Left forelimb (tissue), 1 donor: ENCODE measurements at regions not wholly inside any gene's neighbourhood (a gene's known extent, or its start where the extent isn't known, plus 50 kb on each side); places are given as distances from the start of the nearest gene placed in this dataset.

Experiments used
- DNase-seq: peaks from one replicate; pipeline ENCODE4 v3.0.0-alpha.2; 2018; ENCODE audit warnings: low spot score

DNA sequence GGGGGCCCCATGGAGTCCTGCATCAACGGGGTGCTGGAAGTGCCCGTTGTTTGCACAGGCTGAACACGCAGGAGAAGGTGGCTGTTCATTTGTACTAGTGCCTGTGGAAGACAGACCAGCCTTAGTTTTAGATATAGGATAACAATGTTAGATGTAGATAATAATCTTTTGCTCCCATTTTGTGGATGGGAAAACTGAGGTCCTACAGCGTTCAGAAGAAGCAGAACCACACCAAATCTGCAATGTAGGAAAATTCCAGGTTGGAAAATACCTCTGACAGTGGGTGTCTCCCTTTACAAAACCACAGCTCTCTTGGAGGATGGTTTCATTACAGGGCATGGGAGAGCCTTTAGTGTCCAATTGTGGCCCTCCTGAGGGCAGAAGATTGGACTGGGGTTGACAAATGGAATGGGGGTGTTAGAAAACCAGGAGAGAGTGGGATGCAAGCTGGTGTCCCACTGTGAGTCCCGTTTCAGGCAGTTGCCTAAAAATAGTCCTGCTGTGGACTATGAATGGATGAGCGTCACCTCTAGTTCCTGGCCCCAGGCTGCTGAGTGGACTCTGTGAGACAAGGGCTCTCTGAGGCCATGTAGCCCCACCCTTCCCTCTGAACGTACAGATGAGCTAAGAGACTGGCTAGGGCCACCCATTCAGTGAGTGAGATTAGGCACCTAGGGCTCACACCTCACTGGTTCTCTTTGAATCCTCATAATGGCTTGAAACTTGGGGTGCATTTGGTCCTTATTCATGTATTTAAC, 508.8 kb downstream of the MN1 start:
- DNase-seq, result no peak

DNA sequence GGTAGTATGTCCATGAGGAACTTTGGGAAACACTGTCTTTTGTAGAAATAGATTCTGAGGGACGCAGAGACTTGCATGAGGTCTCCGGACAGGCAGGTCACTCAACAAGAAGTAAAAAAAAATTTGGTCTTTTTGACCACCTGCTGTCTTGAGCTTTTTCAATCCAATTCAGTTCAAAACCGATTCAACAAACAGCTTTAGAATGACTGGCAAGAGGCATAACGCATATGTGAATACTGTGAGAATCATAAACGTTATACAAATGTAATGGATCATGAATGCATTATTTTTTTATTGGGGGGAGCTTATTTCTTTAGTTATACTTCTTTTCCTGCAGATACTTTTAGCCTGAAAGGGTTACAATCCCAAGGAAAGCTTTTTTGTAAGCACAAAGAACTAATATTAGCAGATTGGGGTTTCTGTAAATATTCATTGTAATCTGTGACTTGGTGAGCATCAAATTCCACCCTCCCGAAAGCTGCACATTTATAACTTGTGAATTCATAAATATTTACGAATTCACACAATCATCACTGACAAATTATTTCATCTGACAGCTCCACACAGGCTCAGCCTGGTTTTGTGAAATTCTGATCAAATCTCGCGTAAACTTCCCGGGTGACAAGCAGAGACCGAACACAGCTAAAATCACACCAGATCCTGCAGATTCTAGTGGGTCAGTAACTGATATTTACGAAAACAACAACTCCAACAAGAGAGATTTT, 507.7 kb downstream of the MN1 start:
- no peak for DNase-seq

DNA sequence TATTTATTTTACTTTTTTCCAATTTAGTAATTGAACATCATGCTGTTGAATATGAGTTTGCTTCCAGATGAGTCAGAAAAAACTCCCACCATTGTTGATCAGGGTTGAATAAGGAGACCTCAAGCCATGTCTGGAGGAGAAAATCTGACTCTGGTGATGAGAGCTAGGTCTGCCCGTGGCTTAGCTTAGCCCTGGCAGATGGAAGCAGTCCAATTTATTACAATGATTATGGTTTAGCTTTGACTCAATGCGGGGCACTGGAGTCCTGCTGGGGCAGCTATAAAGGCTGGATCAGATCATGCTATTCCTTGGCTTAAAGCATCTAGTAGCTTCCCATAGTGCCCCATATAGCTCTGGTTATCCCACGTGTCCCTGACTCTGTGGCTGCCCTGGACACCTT, 506.5 kb downstream of the MN1 start:
- DNase-seq, result no peak

DNA sequence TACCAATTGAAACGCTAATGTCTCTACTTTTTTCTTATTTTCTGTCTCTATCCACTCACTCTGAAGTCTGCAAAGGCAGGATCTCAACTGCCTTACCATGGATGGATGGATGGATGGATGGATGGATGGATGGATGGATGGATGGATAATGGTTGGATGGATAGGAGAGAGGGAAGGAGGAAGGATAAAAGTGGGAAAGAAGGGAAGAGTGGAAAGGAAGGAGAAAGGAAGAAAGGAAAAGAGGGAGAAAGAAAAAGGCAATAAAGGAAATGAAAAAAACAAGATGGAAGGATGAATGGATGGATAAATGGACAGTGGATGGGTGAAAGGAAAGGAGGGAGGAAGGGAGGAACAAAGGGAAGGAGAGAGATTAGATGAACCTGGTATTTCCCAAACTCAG, 506.0 kb downstream of the MN1 start:
- DNase-seq, result no peak

DNA sequence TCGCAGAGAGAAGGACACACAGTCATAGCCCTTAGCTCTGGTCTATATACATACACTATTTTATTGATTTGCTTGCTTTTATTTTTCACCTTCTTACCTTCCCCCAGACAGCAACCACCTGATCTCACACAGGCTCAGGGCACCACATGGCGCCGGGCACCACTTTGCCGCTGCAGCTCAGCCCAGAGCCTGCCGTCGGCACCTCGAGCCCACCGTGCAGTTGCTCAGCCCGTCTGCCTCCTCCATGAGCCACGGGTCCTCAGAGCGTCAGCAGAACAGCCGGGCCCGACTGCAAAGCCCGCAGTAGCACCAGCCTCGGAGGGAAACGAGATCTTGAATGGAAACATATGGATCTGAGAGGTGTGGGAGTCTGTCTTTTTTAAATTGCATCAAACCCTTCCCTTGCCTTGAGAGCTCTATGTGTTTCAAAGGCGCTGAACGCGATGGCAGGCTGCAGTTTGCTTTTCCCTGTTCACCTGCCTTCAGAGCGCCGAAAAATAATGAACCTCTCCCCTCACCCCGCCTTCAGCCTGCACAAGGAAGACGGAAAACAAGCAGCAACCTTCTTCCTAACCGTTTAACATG, 505.4 kb downstream of the MN1 start:
- DNase-seq, result no peak

DNA sequence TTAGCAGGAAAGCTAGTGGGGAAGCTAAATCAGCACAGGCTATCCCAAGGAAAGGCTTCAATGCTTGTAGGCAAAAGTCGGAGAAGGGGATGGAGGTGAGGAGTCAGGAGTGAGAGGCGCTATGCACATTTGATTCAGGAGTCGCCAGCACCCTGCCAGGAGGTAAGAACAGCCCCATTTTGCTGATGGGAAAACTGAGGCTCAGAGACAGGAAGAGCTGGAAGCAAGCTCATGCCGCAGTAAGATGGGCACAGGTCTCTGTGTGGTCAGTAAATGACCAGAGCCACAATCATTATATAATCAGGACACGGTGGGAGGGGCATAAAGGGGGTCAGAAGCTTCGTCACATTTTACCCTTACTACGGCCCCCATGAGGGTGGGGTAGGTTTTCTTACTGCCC, 504.4 kb downstream of the MN1 start:
- DNase-seq, result no peak

DNA sequence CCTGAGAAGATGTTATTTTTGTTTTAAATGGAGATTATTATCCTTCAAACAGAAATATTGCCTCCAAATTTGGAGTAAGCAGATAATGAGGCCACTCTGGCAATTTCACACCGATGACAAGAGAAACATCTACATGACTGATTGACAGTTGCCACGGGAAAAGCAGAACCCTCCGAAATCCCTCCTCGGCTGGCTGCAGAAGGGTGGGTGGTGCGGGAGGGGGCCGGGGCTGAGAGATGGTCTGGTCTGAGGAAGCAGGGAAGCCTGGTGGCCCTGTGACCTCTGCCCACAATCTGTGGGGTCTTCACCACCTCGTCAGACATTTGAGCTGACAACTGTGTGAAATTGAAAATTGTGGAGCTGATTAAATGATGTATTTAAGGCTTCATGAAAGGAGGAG, 503.2 kb downstream of the MN1 start:
- DNase-seq, result no peak

DNA sequence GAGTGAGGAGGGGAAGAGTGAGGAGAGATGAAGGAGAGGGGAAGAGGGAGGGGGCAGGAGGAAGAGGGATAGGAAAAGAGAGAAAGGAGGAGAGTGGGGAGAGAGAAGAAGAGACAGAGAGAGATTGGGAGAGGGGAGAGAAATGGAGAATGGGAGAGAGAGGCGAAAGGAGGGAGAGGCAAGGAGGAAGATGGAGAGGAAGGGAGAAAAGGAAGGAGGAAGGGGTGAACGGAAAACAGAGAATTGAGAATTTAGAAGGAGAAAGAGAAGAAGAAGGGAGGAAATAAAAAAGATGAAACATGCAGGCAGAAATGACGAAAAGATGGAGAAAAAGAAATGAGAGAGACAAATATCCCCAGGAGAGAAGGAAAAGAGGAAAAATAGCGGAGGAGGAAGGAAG, 502.8 kb downstream of the MN1 start:
- no peak for DNase-seq

DNA sequence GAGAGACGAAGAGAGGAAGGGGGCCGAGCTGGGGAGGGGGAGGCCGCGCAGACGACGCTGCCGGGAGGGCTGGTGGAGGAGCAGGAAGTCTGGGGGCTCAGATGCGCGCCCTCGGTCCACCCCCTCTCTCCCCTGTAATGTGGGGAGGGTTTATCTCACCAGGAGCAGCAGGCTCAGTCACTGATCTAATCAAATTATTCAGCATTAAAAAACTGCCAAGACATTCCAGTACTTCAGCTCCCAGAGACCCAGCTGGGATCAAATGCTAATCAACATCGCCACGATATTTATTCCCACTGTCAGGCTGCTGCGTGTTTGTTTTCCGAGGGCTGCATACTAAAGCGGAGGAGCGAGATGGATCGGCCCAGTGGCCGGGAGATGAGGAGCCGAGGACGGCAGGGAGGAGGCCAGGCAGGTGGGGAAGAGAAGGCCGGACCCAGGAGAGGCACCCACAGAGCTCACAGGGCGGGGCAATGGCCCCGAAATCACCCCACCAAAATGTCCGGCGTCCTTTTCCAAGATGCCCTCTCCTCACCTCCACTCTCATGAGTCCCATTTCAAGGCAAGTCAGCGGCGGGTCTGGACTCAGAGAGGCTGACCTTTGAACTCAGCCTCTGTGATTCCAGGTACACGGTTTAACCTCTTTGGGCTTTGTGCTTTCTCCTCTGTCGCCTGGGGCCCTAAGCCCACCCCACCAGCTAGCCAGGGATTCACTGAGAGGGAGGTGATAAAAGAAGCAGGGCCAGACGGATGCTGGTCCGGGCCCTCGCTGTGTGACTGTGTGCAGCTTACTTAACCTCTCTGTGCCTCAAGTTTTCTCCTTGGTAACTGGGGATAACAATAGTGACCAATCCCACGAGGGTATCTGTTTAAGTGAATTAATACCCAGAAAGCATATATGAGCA, 502.1 kb downstream of the MN1 start:
- no peak for DNase-seq

DNA sequence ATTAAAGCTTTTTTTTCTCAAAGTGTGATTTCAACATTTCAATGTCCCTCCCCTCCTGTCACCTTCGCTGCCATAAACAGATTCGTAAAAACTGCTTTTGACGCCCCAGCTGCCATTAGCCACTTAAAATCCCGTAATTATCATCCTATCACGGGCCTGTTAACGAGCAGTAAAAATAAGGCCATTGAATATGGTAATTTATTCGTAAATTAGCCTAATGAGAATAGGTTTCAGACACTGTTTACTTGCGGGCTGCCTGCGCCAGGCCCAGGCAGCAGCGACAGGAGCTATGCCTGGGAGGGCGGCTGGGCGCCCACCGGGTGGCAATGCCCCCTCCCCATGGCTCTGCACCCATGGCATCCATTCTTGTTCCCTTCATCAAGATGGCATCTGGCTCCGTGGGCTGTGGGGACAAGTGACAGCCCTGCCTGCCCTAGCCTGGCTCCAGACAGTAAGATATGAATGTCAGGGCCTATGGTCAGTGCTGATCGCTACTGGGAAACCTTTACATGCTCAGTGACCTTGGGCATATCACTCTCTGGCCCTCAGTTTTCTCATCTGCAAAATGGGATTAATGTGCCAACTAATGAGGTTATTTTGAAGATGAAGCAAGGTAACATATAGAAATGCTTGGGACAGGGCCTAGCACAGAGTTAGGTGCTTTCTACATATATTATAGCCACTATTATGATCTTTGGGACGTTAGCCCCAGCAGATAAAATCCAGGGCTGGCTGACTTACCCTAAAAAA, 500.8 kb downstream of the MN1 start:
- DNase-seq, result no peak

DNA sequence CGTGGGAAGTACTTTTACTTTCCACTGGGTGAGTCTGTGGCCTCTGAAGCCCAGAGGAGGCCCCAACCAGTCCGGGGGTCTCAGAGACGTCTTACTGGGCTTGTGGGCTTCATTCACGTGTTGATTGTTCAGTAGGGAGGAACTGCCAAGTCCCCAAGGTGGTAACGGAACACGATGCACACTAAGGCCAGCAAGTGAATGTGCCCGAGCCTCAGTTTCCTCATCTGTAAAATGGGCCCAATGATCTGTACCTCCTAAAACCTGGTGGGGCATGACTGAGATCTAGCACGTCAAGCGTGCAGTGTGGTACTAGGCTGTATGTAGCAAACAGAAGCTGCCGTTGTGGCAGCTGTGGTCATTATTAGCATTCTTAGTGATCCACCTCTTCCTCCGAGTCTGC, 499.1 kb downstream of the MN1 start:
- no peak for DNase-seq

DNA sequence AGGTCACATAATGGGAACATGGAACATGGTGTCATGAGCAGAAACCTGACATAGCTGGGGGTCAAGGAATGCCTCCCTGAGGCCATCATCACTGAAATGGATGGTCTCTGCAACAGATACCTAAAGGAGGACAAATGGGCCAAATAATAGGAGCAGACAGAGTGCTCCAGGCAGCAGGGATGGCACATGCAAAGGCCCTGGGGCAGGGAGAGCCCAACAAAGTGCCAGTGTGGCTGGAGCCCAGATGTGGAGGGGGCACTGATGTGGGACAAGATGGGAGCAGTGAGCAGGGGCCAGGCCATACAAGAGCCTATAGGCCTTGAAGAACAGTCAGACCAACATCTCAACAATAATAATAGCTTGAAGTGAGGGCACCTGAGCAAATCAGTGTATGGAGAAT, 497.8 kb downstream of the MN1 start:
- DNase-seq, result no peak

DNA sequence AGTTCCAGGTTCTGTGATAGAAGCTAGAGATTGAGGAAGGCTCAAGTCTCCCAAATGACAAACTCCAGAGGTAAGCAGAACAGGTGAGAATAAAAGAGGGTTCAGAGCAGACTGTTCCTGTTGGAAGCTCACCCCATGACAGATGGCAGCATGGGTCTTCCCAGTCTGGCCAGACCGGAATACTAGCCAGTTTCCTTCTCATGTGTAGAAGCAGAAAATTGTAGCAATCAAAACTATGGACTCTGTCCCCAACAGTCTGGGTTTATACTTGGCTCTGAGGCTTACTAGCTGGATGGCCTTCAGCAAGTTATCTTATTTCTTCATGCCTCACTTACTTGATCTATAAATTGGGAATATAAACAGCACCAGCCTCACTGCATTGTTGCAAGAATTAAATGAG, 494.8 kb downstream of the MN1 start:
- no peak for DNase-seq

DNA sequence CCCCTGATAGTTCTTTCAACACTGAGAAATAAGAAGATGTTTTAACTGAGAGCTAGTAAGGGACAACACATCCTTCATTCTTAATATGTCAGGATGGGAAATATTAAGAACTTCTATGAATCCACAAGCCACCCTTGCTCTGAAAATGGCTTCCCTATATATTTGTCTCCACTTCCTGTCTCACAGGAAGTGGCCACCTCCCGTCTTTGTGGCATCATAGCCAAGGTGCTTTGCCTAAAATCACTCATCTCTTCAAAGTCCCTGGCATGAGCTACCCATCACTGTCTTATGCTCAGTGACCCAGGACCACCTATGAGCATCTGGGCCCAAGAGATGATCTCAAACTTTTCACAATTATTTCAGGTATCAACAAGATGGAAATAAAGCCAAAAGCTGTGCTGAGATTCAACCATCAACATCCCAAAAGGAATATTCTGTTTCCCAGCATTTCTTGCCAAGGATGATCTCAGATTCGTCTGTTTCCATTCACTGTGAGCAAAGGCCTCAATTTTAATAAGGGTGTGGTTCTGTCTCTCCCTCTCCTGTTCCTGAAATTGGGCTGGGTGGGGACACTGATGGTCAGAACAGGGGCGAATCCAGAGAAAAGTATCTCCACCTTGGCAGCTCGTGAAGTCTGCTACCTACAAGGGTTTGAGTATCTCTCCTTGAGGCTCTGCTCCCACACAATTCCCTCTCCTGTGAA, 493.9 kb downstream of the MN1 start:
- no peak for DNase-seq

DNA sequence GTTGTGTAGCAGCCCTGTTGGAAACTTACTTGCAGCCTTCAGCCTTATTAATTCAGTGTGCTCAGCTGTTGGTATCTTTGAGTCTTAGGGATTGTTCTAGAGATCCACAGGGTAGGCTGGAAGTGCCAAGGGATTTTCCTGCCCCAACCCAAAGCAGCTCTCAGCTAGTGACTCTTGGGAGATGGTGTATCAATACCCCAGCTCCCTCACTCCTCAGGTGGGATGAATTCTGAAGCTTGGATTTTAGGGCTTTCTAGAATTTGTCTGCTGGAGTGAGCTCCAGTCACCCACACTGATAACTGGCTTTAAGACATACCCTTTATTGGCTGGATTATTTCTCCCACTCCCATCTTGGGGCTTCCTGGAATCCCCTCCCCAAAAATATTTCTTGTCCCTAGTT, 493.0 kb downstream of the MN1 start:
- DNase-seq, result no peak

DNA sequence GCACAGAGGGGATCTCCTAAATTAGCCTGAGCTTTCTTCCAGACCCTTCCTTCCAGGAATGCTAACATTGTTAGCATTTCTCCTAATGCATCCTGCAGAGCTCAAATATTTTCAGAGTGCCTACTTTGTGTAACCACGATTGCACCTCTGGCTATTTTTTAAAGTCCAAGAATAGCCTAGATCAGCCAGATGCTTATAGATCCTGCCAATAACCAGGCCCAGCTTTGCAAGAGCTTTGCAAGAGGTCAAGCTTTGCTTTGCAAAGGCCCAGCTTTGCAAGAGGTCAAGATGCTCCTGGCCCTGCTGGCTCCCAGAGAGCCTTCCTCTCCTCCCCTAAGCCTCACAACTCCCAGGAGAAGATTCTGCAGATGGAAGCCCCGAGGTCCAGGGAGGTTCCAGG, 491.9 kb downstream of the MN1 start:
- no peak for DNase-seq

DNA sequence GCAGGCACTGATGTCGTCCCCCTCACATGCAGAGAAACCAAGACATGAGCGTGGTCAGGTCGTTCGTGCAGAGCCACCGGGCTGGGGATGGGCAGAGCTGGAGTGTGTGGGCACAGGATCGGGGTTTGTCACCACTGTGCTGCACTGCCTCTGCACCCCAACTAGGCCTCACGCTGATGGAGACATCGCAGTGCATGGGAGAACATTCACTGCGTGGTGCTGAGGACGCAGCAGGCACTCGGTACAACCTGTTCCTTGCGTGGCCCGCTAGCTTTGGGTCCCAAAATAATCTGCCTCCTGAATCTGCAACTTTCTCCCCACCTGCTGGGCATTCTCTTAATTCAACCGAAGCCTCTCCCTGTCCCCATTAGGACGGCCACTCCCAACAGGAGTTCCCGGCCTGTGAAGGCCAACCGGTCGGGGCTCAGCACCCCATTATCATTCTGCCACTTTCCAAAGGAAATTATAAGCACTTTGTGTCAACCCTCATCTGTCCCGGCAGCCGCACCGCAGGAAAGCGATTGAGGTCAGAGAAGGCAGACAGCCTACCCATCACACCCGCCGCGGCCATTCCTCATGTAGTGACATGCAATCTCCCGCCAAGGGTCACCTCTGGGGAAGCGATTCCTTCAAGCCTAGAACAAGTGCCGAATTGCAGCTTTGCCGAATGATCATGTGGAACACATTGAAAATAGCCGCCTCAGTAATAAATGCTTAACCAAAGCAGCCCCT, 490.4 kb downstream of the MN1 start:
- DNase-seq, result no peak

DNA sequence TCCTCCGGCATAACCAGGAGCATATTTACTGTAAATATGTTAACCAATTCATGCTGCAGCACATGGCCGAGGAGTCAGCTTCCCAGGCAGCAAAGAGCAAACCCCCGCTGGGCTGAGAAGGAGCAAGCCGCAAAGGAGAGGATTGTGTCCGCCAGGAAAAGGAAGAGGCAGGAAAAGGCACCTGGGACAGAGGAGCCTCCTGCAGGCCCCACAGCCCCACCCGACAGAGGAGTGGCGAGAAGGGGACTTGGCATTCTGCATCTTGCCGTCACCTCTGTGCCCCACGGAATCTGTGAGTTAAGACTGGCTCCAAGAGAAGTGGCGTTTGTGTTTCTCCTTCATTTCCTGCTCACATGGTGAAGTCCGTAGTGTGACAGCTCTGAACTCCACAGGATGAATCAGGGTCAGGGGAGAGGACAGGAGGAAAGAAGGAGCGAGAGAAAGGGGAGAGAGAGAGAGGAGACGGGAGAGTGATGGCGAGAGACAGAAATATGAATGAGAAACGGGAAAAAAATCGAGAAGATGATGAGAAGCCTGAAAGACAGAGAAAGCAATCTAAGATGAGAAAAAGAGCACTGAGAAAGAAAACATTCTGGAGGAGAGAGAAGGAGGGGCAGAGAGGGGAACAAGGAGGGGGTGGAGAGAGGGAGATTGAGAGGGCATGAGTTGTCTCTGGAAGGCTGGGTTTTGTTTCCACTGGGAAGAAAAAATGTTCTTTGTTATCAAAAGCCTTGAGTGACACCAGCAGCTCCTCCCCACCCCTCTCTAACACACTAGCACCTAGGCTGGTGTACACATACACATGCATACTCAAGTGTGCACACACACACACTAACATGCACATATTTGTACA, 489.6 kb downstream of the MN1 start:
- no peak for DNase-seq

DNA sequence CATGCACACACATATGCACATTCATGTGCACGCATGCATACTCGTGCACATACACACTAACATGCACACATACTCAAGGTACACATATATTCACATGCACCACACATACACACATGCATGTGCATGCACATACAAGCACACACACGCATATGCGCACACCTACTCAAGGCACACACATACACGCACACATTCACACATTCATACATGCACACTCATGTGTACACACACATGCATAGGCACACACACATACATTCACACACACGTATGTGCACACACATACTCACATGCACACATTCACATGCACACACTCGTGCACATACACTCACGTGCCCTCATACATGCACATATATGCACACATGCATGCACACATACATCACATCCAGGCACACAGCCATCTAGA, 489.0 kb downstream of the MN1 start:
- DNase-seq, result no peak
